Fibroblast of villous mesenchyme (primary cell): ENCODE measurements at regions not wholly inside any gene's neighbourhood (a gene's known extent, or its start where the extent isn't known, plus 50 kb on each side); places are given as distances from the start of the nearest gene placed in this dataset.
"Not testable (repeated sequence)": the region's sequence is repeated elsewhere in the genome, so short reads cannot be mapped to it uniquely, and the experiment has no call there.

ENCODE experiments used
- DNase-seq: peaks from one replicate; pipeline ENCODE4 v3.0.0-alpha.2; 2010; ENCODE audit warnings: low read depth
- H3K4me3 ChIP-seq: 2 replicates; pipeline ENCODE4 v1.5.1; 2011; ENCODE audit warnings: low read depth, mild to moderate bottlenecking, low read length
- TF ChIP-seq, protein P1 (sequence below): IDR thresholded peaks from 2 replicates; pipeline ENCODE4 v1.5.1; 2012; ENCODE audit warnings: low read depth, mild to moderate bottlenecking, low read length; ENCODE audit not compliant: insufficient read depth

DNA sequence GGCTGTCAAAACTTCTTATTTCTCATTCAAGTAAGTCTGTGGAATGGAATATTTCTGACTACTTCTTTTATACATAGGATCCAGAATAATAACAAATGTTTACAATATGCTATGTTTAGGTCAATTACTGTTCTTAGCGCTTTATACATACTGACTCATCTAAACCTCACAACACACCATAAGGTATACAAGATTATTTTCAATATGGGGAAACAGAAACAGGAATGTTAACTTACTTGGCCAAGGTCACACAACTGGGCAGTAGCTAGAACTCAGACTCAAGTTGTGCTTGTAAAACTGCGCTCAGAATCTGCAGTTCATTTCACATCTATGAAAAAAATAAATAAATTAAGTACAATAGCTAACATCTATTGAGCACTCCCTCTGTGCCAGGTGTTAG is 168.0 kb downstream of the GNAI1 start:
- TF ChIP-seq, protein P1, sequence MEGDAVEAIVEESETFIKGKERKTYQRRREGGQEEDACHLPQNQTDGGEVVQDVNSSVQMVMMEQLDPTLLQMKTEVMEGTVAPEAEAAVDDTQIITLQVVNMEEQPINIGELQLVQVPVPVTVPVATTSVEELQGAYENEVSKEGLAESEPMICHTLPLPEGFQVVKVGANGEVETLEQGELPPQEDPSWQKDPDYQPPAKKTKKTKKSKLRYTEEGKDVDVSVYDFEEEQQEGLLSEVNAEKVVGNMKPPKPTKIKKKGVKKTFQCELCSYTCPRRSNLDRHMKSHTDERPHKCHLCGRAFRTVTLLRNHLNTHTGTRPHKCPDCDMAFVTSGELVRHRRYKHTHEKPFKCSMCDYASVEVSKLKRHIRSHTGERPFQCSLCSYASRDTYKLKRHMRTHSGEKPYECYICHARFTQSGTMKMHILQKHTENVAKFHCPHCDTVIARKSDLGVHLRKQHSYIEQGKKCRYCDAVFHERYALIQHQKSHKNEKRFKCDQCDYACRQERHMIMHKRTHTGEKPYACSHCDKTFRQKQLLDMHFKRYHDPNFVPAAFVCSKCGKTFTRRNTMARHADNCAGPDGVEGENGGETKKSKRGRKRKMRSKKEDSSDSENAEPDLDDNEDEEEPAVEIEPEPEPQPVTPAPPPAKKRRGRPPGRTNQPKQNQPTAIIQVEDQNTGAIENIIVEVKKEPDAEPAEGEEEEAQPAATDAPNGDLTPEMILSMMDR: no peak
- no peak for DNase-seq
- no peak overlapping the region for H3K4me3 ChIP-seq

DNA sequence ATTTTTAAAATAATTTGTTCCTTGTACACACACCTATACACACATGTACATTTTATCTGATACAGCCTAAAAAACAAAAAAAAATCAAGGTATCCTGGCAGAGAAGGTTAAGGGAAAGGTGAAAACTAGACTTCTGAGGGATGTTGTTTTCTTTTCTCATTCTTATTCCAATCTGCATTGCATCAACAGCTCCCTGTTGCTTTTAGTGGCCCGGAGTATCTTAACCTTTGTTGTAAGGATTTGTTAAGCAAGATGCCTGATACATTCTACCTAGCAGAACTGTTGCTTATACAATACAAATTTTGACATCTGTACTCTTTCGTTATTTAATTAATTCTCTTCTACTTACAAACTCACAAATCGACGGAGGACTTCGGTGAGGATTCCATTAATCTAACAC is 167.4 kb downstream of the GNAI1 start:
- no peak for DNase-seq
- H3K4me3 ChIP-seq: no peak overlapping the region
- TF ChIP-seq, protein P1: no peak

DNA sequence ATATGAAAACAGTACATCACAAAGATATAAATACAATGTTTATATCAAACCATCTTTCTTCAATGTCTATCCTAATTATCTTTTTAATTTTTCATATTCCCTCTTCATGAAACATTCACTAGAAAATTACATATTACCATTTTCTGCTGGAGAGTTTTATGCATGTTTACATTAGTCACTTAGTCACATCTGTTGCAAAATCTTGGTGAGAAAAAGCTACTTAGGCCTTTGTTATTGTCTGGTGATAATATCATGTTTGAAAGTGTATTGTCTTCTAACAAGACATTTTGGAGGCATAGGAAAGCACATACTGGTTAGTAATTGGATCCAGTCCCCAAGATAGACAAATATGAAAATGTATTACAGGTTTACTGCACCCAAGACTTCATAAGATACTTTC is 163.6 kb downstream of the GNAI1 start:
- TF ChIP-seq, protein P1: no peak
- DNase-seq: peak; percentile 75
- no peak overlapping the region for H3K4me3 ChIP-seq

DNA sequence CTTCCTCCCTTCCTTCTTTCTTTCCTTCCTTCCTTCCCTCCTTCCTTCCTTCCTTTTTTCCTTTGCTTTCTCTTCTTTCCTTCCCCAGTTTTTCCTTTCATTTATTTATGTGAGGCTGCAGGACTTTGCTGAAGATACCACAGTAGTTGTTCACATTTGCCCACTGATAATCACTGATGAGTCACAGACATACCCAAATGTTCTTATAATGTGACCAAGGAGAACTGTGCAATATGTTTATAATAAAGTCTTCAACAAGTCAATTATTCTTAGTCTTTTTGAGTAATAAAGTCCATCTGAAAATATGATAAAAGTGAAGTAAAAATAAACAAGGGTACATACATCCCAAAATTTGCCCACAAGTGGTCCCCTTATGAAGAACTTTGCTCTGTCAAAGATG is 159.7 kb downstream of the GNAI1 start:
- no peak overlapping the region for H3K4me3 ChIP-seq
- DNase-seq: peak; percentile 80
- TF ChIP-seq, protein P1: no peak

DNA sequence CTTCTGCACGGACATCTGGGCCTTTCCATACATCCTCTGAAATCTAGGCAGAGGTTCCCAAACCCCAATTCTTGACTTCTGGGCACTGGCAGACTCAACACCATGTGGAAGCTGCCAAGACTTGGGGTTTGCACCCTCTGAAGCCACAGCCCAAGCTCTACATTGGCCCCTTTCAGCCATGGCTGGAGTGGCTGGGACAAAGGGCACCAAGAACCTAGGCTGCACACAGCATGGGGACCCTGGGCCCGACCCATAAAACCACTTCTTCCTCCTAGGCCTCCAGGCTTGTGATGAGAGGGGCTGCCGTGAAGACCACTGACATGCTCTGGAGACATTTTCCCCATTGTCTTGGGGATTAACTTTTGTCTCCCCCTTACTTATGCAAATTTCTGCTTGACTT is 158.0 kb downstream of the GNAI1 start:
- DNase-seq, H3K4me3 ChIP-seq: not testable (repeated sequence)

DNA sequence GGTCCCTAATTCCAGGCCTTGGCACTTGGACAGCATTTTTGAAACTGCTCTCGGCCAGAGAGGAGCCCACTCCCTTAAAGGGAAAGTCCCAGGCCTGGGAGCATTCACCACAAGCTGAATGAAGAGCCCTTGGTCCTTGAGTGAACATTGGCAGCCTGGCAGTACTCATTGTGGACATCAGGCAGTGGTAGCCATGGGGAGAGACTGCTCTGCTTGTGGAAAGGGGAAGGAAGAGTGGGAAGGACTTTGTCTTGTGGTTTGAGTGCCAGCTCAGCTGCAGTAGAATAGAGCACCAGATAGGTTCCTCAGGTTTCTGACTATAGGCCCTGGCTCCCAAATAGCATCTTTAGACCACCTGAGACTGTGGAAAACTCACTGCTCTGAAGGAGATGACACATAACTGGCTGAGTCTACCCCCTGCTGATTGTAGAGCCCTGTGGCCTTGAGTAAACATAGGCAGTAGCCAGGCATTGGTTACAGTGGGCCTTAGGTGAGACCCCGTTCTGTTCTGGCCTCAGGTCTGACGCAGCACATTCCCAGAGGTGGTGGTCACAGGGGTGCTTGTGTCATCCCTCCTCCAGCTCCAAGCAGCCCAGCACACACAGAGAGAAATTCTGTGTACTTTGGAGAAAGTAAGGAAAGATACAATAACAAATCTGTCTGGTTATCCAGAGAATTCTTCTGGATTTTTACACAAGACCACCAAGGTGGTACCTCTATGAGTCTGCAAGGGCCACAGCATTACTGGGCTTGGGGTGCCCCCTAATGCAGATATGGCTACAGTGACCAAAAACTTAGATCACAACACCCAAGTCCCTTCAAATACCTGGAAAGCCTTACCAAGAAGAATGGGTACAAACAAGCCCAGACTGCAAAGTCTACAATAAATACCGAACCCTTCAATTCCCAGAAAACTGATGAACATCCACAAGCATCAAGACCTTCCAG is 153.8 kb downstream of the GNAI1 start:
- no peak for DNase-seq
- H3K4me3 ChIP-seq: no peak overlapping the region
- TF ChIP-seq, protein P1: peak; percentile 14

DNA sequence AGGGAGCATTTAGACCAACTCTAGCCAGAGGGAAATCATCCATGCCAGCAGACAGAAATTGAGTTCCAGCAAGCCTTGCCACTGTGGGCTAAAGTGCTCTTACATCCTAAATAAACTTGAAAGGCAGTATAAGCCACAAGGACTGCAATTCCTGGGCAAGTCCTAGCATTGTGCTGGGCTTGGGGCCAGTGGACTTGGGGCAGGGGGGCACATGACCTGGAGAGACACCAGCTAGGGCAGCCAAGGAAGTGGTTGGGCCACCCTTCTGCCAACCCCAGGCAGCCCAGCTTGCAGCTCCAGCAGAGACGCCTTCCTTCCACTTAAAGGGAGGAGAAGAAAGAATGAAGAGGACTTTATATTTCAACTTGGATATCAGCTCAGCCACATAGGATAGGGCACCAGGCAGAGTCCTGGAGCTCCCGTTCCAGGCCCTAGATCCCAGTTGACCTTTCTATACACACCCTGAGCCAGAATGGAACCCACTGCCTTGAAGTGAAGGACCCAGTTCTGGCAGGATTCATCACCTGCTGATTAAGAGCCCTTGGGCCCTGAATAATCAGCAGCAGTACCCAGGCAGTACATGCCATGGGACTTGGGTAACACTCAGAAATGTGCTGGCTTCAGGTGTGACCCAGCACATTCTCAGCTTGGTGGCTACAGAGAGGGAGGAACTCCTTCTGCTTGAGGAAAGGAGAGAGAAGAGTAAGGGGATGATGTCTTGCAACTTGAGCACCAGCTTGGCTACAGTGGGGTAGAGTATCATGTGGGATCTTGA is 153.0 kb downstream of the GNAI1 start:
- H3K4me3 ChIP-seq: no peak overlapping the region
- TF ChIP-seq, protein P1: no peak
- no peak for DNase-seq
